Testis (tissue), 2 donors: ENCODE measurements at regions not wholly inside any gene's neighbourhood (a gene's known extent, or its start where the extent isn't known, plus 50 kb on each side); places are given as distances from the start of the nearest gene placed in this dataset.

ENCODE experiments used
- DNase-seq: peaks from one replicate; pipeline ENCODE4 v3.0.0-alpha.2; 2019
- H3K27ac ChIP-seq, 2 donors: fragments of 200-600 bp; sonication (generic); one replicate each; pipeline ENCODE4 v1.5.1; 2019
- H3K27me3 ChIP-seq: fragments of 200-600 bp; sonication (generic); one replicate; pipeline ENCODE4 v1.5.1; 2019
- H3K36me3 ChIP-seq: fragments of 200-600 bp; sonication (generic); one replicate; pipeline ENCODE4 v1.5.1; 2017; ENCODE audit warnings: low read depth; ENCODE audit errors: missing control alignments
- H3K4me1 ChIP-seq: fragments of 200-600 bp; sonication (generic); one replicate; pipeline ENCODE4 v1.5.1; 2019
- H3K4me3 ChIP-seq, 2 donors: fragments of 200-600 bp; sonication (generic); one replicate each; pipeline ENCODE4 v1.5.1; 2017 to 2019
- H3K9me3 ChIP-seq: fragments of 200-600 bp; sonication (generic); one replicate; pipeline ENCODE4 v1.5.1; 2017
- POLR2A ChIP-seq: fragments of 450-650 bp; IDR thresholded peaks from one replicate; pipeline ENCODE4 v1.6.1; 2017; ENCODE audit warnings: antibody characterized with exemption, mild to moderate bottlenecking, moderate library complexity
- WGBS, 2 donors: methylation state at CpG; one replicate each; pipeline ENCODE4 v1.1.5; 2018; 5-methylcytosine and 5-hydroxymethylcytosine counted together
- intact Hi-C: fragments of 100-400 bp; cut with DNase I; formaldehyde crosslinking; loops from one replicate; pipeline ENCODE4 v1.15.1; 2023; ENCODE audit warnings: low total_unique reads
- TF ChIP-seq, protein P1 (sequence below), 3 experiments: fragments of 450-650 bp in 2 of 3; fragments of 200-600 bp in 1 of 3; sonication (generic) in 1 of 3; IDR thresholded peaks; one replicate each; pipeline ENCODE4 v1.5.1; 2016 to 2019; ENCODE audit warnings: antibody characterized with exemption in 3 of 3, mild to moderate bottlenecking in 2 of 3, moderate library complexity in 1 of 3

GRCh38 chr7:118087126-118087525, 96.8 kb upstream of the LSM8 start:
- Histone ChIP-seq H3K36me3 (no peaks in the 10 kb centered on the region), H3K4me3 (no peak overlapping the region), H3K27me3 (no peaks in the 10 kb centered on the region), H3K27ac (no peak overlapping the region), H3K4me1 (no peaks in the 10 kb centered on the region), H3K9me3 (no peaks in the 10 kb centered on the region)
- 83 to 88% methylated on average over 2 of the region's 2 CpGs for WGBS, 2 donors
- TF ChIP-seq, protein P1, sequence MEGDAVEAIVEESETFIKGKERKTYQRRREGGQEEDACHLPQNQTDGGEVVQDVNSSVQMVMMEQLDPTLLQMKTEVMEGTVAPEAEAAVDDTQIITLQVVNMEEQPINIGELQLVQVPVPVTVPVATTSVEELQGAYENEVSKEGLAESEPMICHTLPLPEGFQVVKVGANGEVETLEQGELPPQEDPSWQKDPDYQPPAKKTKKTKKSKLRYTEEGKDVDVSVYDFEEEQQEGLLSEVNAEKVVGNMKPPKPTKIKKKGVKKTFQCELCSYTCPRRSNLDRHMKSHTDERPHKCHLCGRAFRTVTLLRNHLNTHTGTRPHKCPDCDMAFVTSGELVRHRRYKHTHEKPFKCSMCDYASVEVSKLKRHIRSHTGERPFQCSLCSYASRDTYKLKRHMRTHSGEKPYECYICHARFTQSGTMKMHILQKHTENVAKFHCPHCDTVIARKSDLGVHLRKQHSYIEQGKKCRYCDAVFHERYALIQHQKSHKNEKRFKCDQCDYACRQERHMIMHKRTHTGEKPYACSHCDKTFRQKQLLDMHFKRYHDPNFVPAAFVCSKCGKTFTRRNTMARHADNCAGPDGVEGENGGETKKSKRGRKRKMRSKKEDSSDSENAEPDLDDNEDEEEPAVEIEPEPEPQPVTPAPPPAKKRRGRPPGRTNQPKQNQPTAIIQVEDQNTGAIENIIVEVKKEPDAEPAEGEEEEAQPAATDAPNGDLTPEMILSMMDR (IDR thresholded peaks at IDR 0.05), result no peak
- intact Hi-C loops, result no loop called here
- DNase-seq, result no peak

GRCh38 chr7:118094044-118094443, 89.9 kb upstream of the LSM8 start:
- no peaks in the 10 kb centered on the region for H3K4me1 ChIP-seq
- no peak for DNase-seq
- intact Hi-C loops, result no loop called here
- H3K36me3 ChIP-seq, result no peaks in the 10 kb centered on the region
- H3K27ac ChIP-seq, result no peak overlapping the region
- no peaks in the 10 kb centered on the region for H3K9me3 ChIP-seq
- TF ChIP-seq POLR2A, result no peak
- TF ChIP-seq, protein P1 (IDR thresholded peaks at IDR 0.05), result no peak
- 79 to 96% methylated on average over 1 of the region's 1 CpG for WGBS, 2 donors
- H3K27me3 ChIP-seq, result no peaks in the 10 kb centered on the region
- H3K4me3 ChIP-seq, result no peak overlapping the region

DNA sequence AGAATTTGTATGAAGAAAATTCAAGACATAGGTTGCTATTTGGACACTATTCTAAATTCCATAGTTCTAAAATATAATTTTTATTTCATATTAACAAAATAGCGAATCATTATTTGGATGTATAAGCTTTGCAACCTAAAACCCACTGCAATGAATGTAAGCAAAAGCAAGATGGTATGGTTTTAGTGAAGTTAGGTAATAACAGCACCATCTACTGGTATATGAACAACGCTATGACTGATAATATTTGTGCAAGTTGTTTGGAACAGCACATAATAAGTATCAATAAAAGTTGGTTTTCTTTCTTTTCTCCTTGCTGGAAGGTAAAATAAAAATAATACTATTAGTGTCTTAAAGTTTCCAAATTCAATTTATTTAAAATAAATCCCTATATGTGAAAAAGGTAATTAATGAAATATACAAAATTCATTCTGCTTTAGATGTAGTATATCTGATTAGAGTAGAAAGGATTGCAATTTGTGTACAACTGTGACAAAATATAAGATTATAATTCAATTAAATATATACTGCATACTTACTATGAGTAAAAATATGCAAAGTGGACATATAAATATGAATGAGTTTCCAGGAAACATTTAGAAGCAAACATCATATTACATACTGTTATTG, 79.0 kb upstream of the LSM8 start:
- no peak for TF ChIP-seq POLR2A
- TF ChIP-seq, protein P1 (IDR thresholded peaks at IDR 0.05), result peak in 1 of 3 experiments; percentile 39
- Histone ChIP-seq H3K27me3 (no peaks in the 10 kb centered on the region), H3K4me1 (no peaks in the 10 kb centered on the region), H3K4me3 (no peak overlapping the region), H3K27ac (no peak overlapping the region), H3K36me3 (no peaks in the 10 kb centered on the region), H3K9me3 (no peaks in the 10 kb centered on the region)
- intact Hi-C loops, result no loop called here
- DNase-seq, result no peak
- 18 to 28% methylated on average over 2 of the region's 2 CpGs for WGBS, 2 donors

GRCh38 chr7:118109607-118110006, 74.4 kb upstream of the LSM8 start:
- Histone ChIP-seq H3K4me3 (no peak overlapping the region), H3K36me3 (no peaks in the 10 kb centered on the region)
- intact Hi-C loops, result no loop called here

More at GRCh38 chr7:118109607-118110006, 74.4 kb upstream of the LSM8 start:
- Histone ChIP-seq H3K27me3 (no peaks in the 10 kb centered on the region), H3K9me3 (no peaks in the 10 kb centered on the region), H3K4me1 (no peaks in the 10 kb centered on the region), H3K27ac (no peak overlapping the region)
- no peak for DNase-seq
- WGBS, 2 donors, result 93 to 98% methylated on average over 2 of the region's 2 CpGs
- TF ChIP-seq POLR2A, result no peak
- TF ChIP-seq, protein P1 (IDR thresholded peaks at IDR 0.05), result no peak
